ENCODE measurements at regions not wholly inside any gene's neighbourhood (a gene's known extent, or its start where the extent isn't known, plus 50 kb on each side); places are given as distances from the start of the nearest gene placed in this dataset.

DNA sequence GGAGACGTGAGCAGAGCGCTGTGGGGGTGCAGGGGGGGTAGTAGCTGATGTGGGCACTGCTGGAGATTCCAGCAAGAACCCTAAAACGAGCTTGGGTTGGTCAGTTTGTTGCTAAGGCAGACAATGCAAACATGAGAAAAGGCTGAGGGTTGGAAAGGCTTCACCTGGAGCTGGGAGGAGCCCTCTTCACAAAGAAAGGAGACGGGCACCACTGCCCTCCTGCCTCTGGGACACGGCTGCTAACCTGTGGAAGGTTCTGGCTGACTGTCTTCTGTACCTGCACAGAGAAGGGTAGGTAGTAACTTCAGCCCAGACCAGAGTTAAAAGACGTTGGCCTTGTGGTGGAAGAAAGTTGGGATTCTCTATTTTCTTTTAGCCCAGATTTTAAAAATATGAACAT, 108.7 kb downstream of the SUCLA2 start:
- TF ChIP-seq, protein P1, sequence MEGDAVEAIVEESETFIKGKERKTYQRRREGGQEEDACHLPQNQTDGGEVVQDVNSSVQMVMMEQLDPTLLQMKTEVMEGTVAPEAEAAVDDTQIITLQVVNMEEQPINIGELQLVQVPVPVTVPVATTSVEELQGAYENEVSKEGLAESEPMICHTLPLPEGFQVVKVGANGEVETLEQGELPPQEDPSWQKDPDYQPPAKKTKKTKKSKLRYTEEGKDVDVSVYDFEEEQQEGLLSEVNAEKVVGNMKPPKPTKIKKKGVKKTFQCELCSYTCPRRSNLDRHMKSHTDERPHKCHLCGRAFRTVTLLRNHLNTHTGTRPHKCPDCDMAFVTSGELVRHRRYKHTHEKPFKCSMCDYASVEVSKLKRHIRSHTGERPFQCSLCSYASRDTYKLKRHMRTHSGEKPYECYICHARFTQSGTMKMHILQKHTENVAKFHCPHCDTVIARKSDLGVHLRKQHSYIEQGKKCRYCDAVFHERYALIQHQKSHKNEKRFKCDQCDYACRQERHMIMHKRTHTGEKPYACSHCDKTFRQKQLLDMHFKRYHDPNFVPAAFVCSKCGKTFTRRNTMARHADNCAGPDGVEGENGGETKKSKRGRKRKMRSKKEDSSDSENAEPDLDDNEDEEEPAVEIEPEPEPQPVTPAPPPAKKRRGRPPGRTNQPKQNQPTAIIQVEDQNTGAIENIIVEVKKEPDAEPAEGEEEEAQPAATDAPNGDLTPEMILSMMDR (IDR thresholded peaks at IDR 0.05), result no peak
- TF ChIP-seq POLR2A (IDR thresholded peaks at IDR 0.05), result no peak
